ENCODE measurements at regions not wholly inside any gene's neighbourhood (a gene's known extent, or its start where the extent isn't known, plus 50 kb on each side); places are given as distances from the start of the nearest gene placed in this dataset.

DNA sequence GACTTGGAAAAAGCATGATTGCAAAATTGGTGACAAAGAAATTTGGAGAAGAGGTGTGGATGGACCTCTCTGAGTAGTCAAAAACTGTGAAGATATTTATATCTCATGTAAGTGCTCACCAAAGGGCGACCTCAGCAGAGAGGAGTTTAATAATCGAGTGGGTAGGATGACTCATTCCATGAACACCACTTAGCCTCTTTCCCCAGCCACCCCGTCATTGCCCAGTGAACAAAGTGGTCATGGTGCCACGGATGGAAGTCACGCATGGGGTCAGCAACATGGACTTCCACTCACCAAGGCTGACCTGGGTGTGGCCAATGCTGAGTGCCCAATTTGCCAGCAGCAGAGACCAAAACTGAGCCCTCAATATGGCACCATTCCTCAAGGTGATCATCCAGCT is 997.4 kb upstream of the GYPC start:
- TF ChIP-seq POLR2A (IDR thresholded peaks at IDR 0.05) = no peak
- TF ChIP-seq, protein P1, sequence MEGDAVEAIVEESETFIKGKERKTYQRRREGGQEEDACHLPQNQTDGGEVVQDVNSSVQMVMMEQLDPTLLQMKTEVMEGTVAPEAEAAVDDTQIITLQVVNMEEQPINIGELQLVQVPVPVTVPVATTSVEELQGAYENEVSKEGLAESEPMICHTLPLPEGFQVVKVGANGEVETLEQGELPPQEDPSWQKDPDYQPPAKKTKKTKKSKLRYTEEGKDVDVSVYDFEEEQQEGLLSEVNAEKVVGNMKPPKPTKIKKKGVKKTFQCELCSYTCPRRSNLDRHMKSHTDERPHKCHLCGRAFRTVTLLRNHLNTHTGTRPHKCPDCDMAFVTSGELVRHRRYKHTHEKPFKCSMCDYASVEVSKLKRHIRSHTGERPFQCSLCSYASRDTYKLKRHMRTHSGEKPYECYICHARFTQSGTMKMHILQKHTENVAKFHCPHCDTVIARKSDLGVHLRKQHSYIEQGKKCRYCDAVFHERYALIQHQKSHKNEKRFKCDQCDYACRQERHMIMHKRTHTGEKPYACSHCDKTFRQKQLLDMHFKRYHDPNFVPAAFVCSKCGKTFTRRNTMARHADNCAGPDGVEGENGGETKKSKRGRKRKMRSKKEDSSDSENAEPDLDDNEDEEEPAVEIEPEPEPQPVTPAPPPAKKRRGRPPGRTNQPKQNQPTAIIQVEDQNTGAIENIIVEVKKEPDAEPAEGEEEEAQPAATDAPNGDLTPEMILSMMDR (IDR thresholded peaks at IDR 0.05 in 8 of 11, conservative IDR thresholded peaks at IDR 0.05 in 3 of 11) = no peak

All from spleen (tissue), 7 donors.